H9 (cell line): ENCODE measurements at regions not wholly inside any gene's neighbourhood (a gene's known extent, or its start where the extent isn't known, plus 50 kb on each side); places are given as distances from the start of the nearest gene placed in this dataset.

Source experiments
- DNase-seq: peaks from one replicate; pipeline ENCODE4 v3.0.0-alpha.2; 2017
- H2AFZ ChIP-seq: one replicate; pipeline ENCODE4 v1.6.1; 2013; ENCODE audit warnings: mild to moderate bottlenecking, low read length, control low read depth, moderate library complexity
- H2AK5ac ChIP-seq: 2 replicates; pipeline ENCODE4 v1.6.1; 2013; ENCODE audit warnings: low read length, control low read depth, mixed read lengths; ENCODE audit not compliant: insufficient read length
- H2BK120ac ChIP-seq: one replicate; pipeline ENCODE4 v1.6.1; 2013; ENCODE audit warnings: low read depth, mild to moderate bottlenecking, low read length, control low read depth, inconsistent platforms; ENCODE audit not compliant: poor library complexity, severe bottlenecking
- H2BK12ac ChIP-seq: 2 replicates; pipeline ENCODE4 v1.6.1; 2013; ENCODE audit warnings: low read length, control low read depth, mixed read lengths, low read depth; ENCODE audit not compliant: insufficient read length
- H2BK15ac ChIP-seq: 2 replicates; pipeline ENCODE4 v1.6.1; 2013; ENCODE audit warnings: low read depth, low read length, control low read depth
- H2BK20ac ChIP-seq: one replicate; pipeline ENCODE4 v1.6.1; 2013; ENCODE audit warnings: low read depth, mild to moderate bottlenecking, low read length, control low read depth, inconsistent platforms; ENCODE audit not compliant: poor library complexity, severe bottlenecking
- H2BK5ac ChIP-seq: 2 replicates; pipeline ENCODE4 v1.6.1; 2013; ENCODE audit warnings: low read length, control low read depth, mixed read lengths; ENCODE audit not compliant: insufficient read length
- H3K14ac ChIP-seq: 2 replicates; pipeline ENCODE4 v1.6.1; 2013; ENCODE audit warnings: low read length, control low read depth; ENCODE audit not compliant: insufficient read depth
- H3K18ac ChIP-seq: 2 replicates; pipeline ENCODE4 v1.6.1; 2013; ENCODE audit warnings: low read depth, mild to moderate bottlenecking, mixed read lengths, low read length, control low read depth; ENCODE audit not compliant: insufficient read length
- H3K23ac ChIP-seq: 2 replicates; pipeline ENCODE4 v1.6.1; 2013; ENCODE audit warnings: low read length, control low read depth, mixed read lengths, low read depth; ENCODE audit not compliant: insufficient read length
- H3K23me2 ChIP-seq: 2 replicates; pipeline ENCODE4 v1.6.1; 2013; ENCODE audit warnings: low read depth, mild to moderate bottlenecking, mixed read lengths, low read length, control low read depth; ENCODE audit not compliant: insufficient read length, poor library complexity, severe bottlenecking
- H3K27ac ChIP-seq: 2 replicates; pipeline ENCODE4 v1.5.1; 2013; ENCODE audit warnings: low read length, control low read depth, mixed read lengths, low read depth; ENCODE audit not compliant: insufficient read length
- H3K27me3 ChIP-seq: 2 replicates; pipeline ENCODE4 v1.6.1; 2013; ENCODE audit warnings: low read length, control low read depth, inconsistent platforms; ENCODE audit not compliant: insufficient read depth
- H3K4ac ChIP-seq: 2 replicates; pipeline ENCODE4 v1.6.1; 2013; ENCODE audit warnings: low read depth, mild to moderate bottlenecking, control low read depth, inconsistent platforms, low read length, moderate library complexity
- H3K4me1 ChIP-seq: 2 replicates; pipeline ENCODE4 v1.6.1; 2013; ENCODE audit warnings: low read length, control low read depth, inconsistent platforms; ENCODE audit not compliant: insufficient read depth
- H3K4me2 ChIP-seq: 2 replicates; pipeline ENCODE4 v1.6.1; 2013; ENCODE audit warnings: low read length, control low read depth, mixed read lengths; ENCODE audit not compliant: insufficient read length, insufficient read depth
- H3K56ac ChIP-seq: 2 replicates; pipeline ENCODE4 v1.6.1; 2013; ENCODE audit warnings: low read depth, mild to moderate bottlenecking, mixed read lengths, low read length, control low read depth; ENCODE audit not compliant: insufficient read length
- H3K79me1 ChIP-seq: 2 replicates; pipeline ENCODE4 v1.6.1; 2013; ENCODE audit warnings: low read depth, mild to moderate bottlenecking, moderate library complexity, low read length, control low read depth, inconsistent platforms; ENCODE audit not compliant: insufficient read depth, poor library complexity, severe bottlenecking
- H3K79me2 ChIP-seq: 2 replicates; pipeline ENCODE4 v1.6.1; 2013; ENCODE audit warnings: low read length, control low read depth, inconsistent platforms; ENCODE audit not compliant: insufficient read depth
- H3K9ac ChIP-seq: 2 replicates; pipeline ENCODE4 v1.6.1; 2013; ENCODE audit warnings: low read length, control low read depth, mixed read lengths; ENCODE audit not compliant: insufficient read length; ENCODE audit errors: extremely low read depth
- H3K9me3 ChIP-seq: one replicate; pipeline ENCODE4 v1.6.1; 2013; ENCODE audit warnings: low read depth, low read length, inconsistent platforms; ENCODE audit not compliant: control insufficient read depth
- H3T11ph ChIP-seq: one replicate; pipeline ENCODE4 v1.6.1; 2013; ENCODE audit warnings: mild to moderate bottlenecking, low read length, control low read depth, inconsistent platforms
- H4K20me1 ChIP-seq: one replicate; pipeline ENCODE4 v1.6.1; 2013; ENCODE audit not compliant: control insufficient read depth, insufficient read length, insufficient read depth
- H4K5ac ChIP-seq: 2 replicates; pipeline ENCODE4 v1.6.1; 2013; ENCODE audit warnings: low read depth, mild to moderate bottlenecking, mixed read lengths, low read length, control low read depth; ENCODE audit not compliant: insufficient read length
- H4K8ac ChIP-seq: replicated peaks from 2 replicates; pipeline ENCODE4 v1.6.1; 2013; ENCODE audit warnings: low read length, control low read depth, mixed read lengths, low read depth; ENCODE audit not compliant: insufficient read length
- H4K91ac ChIP-seq: 2 replicates; pipeline ENCODE4 v1.6.1; 2013; ENCODE audit warnings: low read depth, mild to moderate bottlenecking, moderate library complexity, mixed read lengths, low read length, control low read depth; ENCODE audit not compliant: insufficient read length
- H3K27ac Mint-ChIP-seq, 3 experiments: 2 replicates in 2 of 3; 3 replicates in 1 of 3; pipeline ENCODE4 v1.8.0; 2020 to 2021; ENCODE audit warnings: mixed read lengths in 3 of 3, mild to moderate bottlenecking in 1 of 3, moderate library complexity in 1 of 3
- H3K27me3 Mint-ChIP-seq: 2 replicates; pipeline ENCODE4 v1.8.0; 2021; ENCODE audit warnings: low read depth, mild to moderate bottlenecking, moderate library complexity, mixed read lengths
- H3K36me3 Mint-ChIP-seq, 3 experiments: 2 replicates in 2 of 3; 3 replicates in 1 of 3; pipeline ENCODE4 v1.8.0; 2020 to 2021; ENCODE audit warnings: low read depth in 3 of 3, mixed read lengths in 3 of 3; ENCODE audit not compliant: insufficient read depth in 1 of 3
- H3K4me1 Mint-ChIP-seq, 2 experiments: 2 replicates each; pipeline ENCODE4 v1.8.0; 2020; ENCODE audit warnings: mixed read lengths in 2 of 2
- H3K4me3 Mint-ChIP-seq, 2 experiments: 2 replicates in 1 of 2; 3 replicates in 1 of 2; pipeline ENCODE4 v1.8.0; 2020 to 2021; ENCODE audit warnings: mild to moderate bottlenecking in 2 of 2, mixed read lengths in 2 of 2, moderate library complexity in 1 of 2
- H3K9me3 Mint-ChIP-seq, 2 experiments: 2 replicates in 1 of 2; 3 replicates in 1 of 2; pipeline ENCODE4 v1.8.0; 2020; ENCODE audit warnings: mild to moderate bottlenecking in 2 of 2, mixed read lengths in 2 of 2, moderate library complexity in 1 of 2
- CTCF ChIP-seq: fragments of 200-600 bp; sonication (generic); conservative IDR thresholded peaks from 3 replicates; pipeline ENCODE4 v1.8.0; 2021; ENCODE audit warnings: antibody characterized with exemption, mild to moderate bottlenecking
- WGBS: extraction: QIAGEN DNeasy Blood & Tissue Kit; methylation state at CpG from one replicate; pipeline ENCODE4 v1.1.7; 2013; ENCODE audit warnings: missing lambda C conversion rate, low lambda C conversion rate, mixed read lengths; ENCODE audit not compliant: insufficient read length; ENCODE audit errors: extremely low coverage; 5-methylcytosine and 5-hydroxymethylcytosine counted together

GRCh38 chr2:129237966-129238725, 741.3 kb upstream of the RAB6C start:
- Histone ChIP-seq H2BK5ac (no peak overlapping the region), H2BK15ac (no peak overlapping the region), H3K23me2 (no peaks in the 10 kb centered on the region), H3K9ac (no peak overlapping the region), H2AFZ (no peak overlapping the region), H3K56ac (no peak overlapping the region), H4K20me1 (no peaks in the 10 kb centered on the region), H3K4me1 (no peaks in the 10 kb centered on the region), H3K4me2 (no peak overlapping the region), H3K23ac (no peak overlapping the region), H4K8ac (no peak overlapping the region), H4K5ac (no peak overlapping the region), H3T11ph (no peak overlapping the region), H2BK120ac (no peak overlapping the region), H3K27ac (no peak overlapping the region), H3K79me1 (no peaks in the 10 kb centered on the region), H2BK20ac (no peak overlapping the region), H2AK5ac (no peak overlapping the region), H2BK12ac (no peak overlapping the region), H3K79me2 (no peaks in the 10 kb centered on the region), H4K91ac (no peak overlapping the region), H3K14ac (no peak overlapping the region), H3K18ac (no peak overlapping the region), H3K9me3 (no peaks in the 10 kb centered on the region), H3K27me3 (no peaks in the 10 kb centered on the region), H3K4ac (no peak overlapping the region)
- H3K36me3 Mint-ChIP-seq: 0 out of 7 replicates have a peak, but pooled peaks cover 0 to 4% (median 0%) of the 10 kb centered on the region in 3 experiments
- no CpG with 5 or more reads among the region's 6 CpGs for WGBS
- no peak for DNase-seq
- H3K9me3 Mint-ChIP-seq: peaks cover 8 to 11% of the 10 kb centered on the region in 2 experiments; a peak in 4 of 5 replicates
- H3K4me3 Mint-ChIP-seq: no peak overlapping the region
- peaks cover 6 to 9% of the 10 kb centered on the region in 2 experiments for H3K4me1 Mint-ChIP-seq
- TF ChIP-seq CTCF: no peak
- H3K27ac Mint-ChIP-seq: no peak overlapping the region
- peaks cover 2% of the 10 kb centered on the region; the same call in 1 of the 2 replicates for H3K27me3 Mint-ChIP-seq
